H9 (cell line): ENCODE measurements at regions not wholly inside any gene's neighbourhood (a gene's known extent, or its start where the extent isn't known, plus 50 kb on each side); places are given as distances from the start of the nearest gene placed in this dataset.

Source experiments
- DNase-seq: peaks from one replicate; pipeline ENCODE4 v3.0.0-alpha.2; 2017
- H2AFZ ChIP-seq: one replicate; pipeline ENCODE4 v1.6.1; 2013; ENCODE audit warnings: mild to moderate bottlenecking, low read length, control low read depth, moderate library complexity
- H2AK5ac ChIP-seq: 2 replicates; pipeline ENCODE4 v1.6.1; 2013; ENCODE audit warnings: low read length, control low read depth, mixed read lengths; ENCODE audit not compliant: insufficient read length
- H2BK120ac ChIP-seq: one replicate; pipeline ENCODE4 v1.6.1; 2013; ENCODE audit warnings: low read depth, mild to moderate bottlenecking, low read length, control low read depth, inconsistent platforms; ENCODE audit not compliant: poor library complexity, severe bottlenecking
- H2BK12ac ChIP-seq: 2 replicates; pipeline ENCODE4 v1.6.1; 2013; ENCODE audit warnings: low read length, control low read depth, mixed read lengths, low read depth; ENCODE audit not compliant: insufficient read length
- H2BK15ac ChIP-seq: 2 replicates; pipeline ENCODE4 v1.6.1; 2013; ENCODE audit warnings: low read depth, low read length, control low read depth
- H2BK20ac ChIP-seq: one replicate; pipeline ENCODE4 v1.6.1; 2013; ENCODE audit warnings: low read depth, mild to moderate bottlenecking, low read length, control low read depth, inconsistent platforms; ENCODE audit not compliant: poor library complexity, severe bottlenecking
- H2BK5ac ChIP-seq: 2 replicates; pipeline ENCODE4 v1.6.1; 2013; ENCODE audit warnings: low read length, control low read depth, mixed read lengths; ENCODE audit not compliant: insufficient read length
- H3K14ac ChIP-seq: 2 replicates; pipeline ENCODE4 v1.6.1; 2013; ENCODE audit warnings: low read length, control low read depth; ENCODE audit not compliant: insufficient read depth
- H3K18ac ChIP-seq: 2 replicates; pipeline ENCODE4 v1.6.1; 2013; ENCODE audit warnings: low read depth, mild to moderate bottlenecking, mixed read lengths, low read length, control low read depth; ENCODE audit not compliant: insufficient read length
- H3K23ac ChIP-seq: 2 replicates; pipeline ENCODE4 v1.6.1; 2013; ENCODE audit warnings: low read length, control low read depth, mixed read lengths, low read depth; ENCODE audit not compliant: insufficient read length
- H3K23me2 ChIP-seq: 2 replicates; pipeline ENCODE4 v1.6.1; 2013; ENCODE audit warnings: low read depth, mild to moderate bottlenecking, mixed read lengths, low read length, control low read depth; ENCODE audit not compliant: insufficient read length, poor library complexity, severe bottlenecking
- H3K27ac ChIP-seq: 2 replicates; pipeline ENCODE4 v1.5.1; 2013; ENCODE audit warnings: low read length, control low read depth, mixed read lengths, low read depth; ENCODE audit not compliant: insufficient read length
- H3K27me3 ChIP-seq: 2 replicates; pipeline ENCODE4 v1.6.1; 2013; ENCODE audit warnings: low read length, control low read depth, inconsistent platforms; ENCODE audit not compliant: insufficient read depth
- H3K4ac ChIP-seq: 2 replicates; pipeline ENCODE4 v1.6.1; 2013; ENCODE audit warnings: low read depth, mild to moderate bottlenecking, control low read depth, inconsistent platforms, low read length, moderate library complexity
- H3K4me1 ChIP-seq: 2 replicates; pipeline ENCODE4 v1.6.1; 2013; ENCODE audit warnings: low read length, control low read depth, inconsistent platforms; ENCODE audit not compliant: insufficient read depth
- H3K4me2 ChIP-seq: 2 replicates; pipeline ENCODE4 v1.6.1; 2013; ENCODE audit warnings: low read length, control low read depth, mixed read lengths; ENCODE audit not compliant: insufficient read length, insufficient read depth
- H3K56ac ChIP-seq: 2 replicates; pipeline ENCODE4 v1.6.1; 2013; ENCODE audit warnings: low read depth, mild to moderate bottlenecking, mixed read lengths, low read length, control low read depth; ENCODE audit not compliant: insufficient read length
- H3K79me1 ChIP-seq: 2 replicates; pipeline ENCODE4 v1.6.1; 2013; ENCODE audit warnings: low read depth, mild to moderate bottlenecking, moderate library complexity, low read length, control low read depth, inconsistent platforms; ENCODE audit not compliant: insufficient read depth, poor library complexity, severe bottlenecking
- H3K79me2 ChIP-seq: 2 replicates; pipeline ENCODE4 v1.6.1; 2013; ENCODE audit warnings: low read length, control low read depth, inconsistent platforms; ENCODE audit not compliant: insufficient read depth
- H3K9ac ChIP-seq: 2 replicates; pipeline ENCODE4 v1.6.1; 2013; ENCODE audit warnings: low read length, control low read depth, mixed read lengths; ENCODE audit not compliant: insufficient read length; ENCODE audit errors: extremely low read depth
- H3K9me3 ChIP-seq: one replicate; pipeline ENCODE4 v1.6.1; 2013; ENCODE audit warnings: low read depth, low read length, inconsistent platforms; ENCODE audit not compliant: control insufficient read depth
- H3T11ph ChIP-seq: one replicate; pipeline ENCODE4 v1.6.1; 2013; ENCODE audit warnings: mild to moderate bottlenecking, low read length, control low read depth, inconsistent platforms
- H4K20me1 ChIP-seq: one replicate; pipeline ENCODE4 v1.6.1; 2013; ENCODE audit not compliant: control insufficient read depth, insufficient read length, insufficient read depth
- H4K5ac ChIP-seq: 2 replicates; pipeline ENCODE4 v1.6.1; 2013; ENCODE audit warnings: low read depth, mild to moderate bottlenecking, mixed read lengths, low read length, control low read depth; ENCODE audit not compliant: insufficient read length
- H4K8ac ChIP-seq: replicated peaks from 2 replicates; pipeline ENCODE4 v1.6.1; 2013; ENCODE audit warnings: low read length, control low read depth, mixed read lengths, low read depth; ENCODE audit not compliant: insufficient read length
- H4K91ac ChIP-seq: 2 replicates; pipeline ENCODE4 v1.6.1; 2013; ENCODE audit warnings: low read depth, mild to moderate bottlenecking, moderate library complexity, mixed read lengths, low read length, control low read depth; ENCODE audit not compliant: insufficient read length
- H3K27ac Mint-ChIP-seq, 3 experiments: 2 replicates in 2 of 3; 3 replicates in 1 of 3; pipeline ENCODE4 v1.8.0; 2020 to 2021; ENCODE audit warnings: mixed read lengths in 3 of 3, mild to moderate bottlenecking in 1 of 3, moderate library complexity in 1 of 3
- H3K27me3 Mint-ChIP-seq: 2 replicates; pipeline ENCODE4 v1.8.0; 2021; ENCODE audit warnings: low read depth, mild to moderate bottlenecking, moderate library complexity, mixed read lengths
- H3K36me3 Mint-ChIP-seq, 3 experiments: 2 replicates in 2 of 3; 3 replicates in 1 of 3; pipeline ENCODE4 v1.8.0; 2020 to 2021; ENCODE audit warnings: low read depth in 3 of 3, mixed read lengths in 3 of 3; ENCODE audit not compliant: insufficient read depth in 1 of 3
- H3K4me1 Mint-ChIP-seq, 2 experiments: 2 replicates each; pipeline ENCODE4 v1.8.0; 2020; ENCODE audit warnings: mixed read lengths in 2 of 2
- H3K4me3 Mint-ChIP-seq, 2 experiments: 2 replicates in 1 of 2; 3 replicates in 1 of 2; pipeline ENCODE4 v1.8.0; 2020 to 2021; ENCODE audit warnings: mild to moderate bottlenecking in 2 of 2, mixed read lengths in 2 of 2, moderate library complexity in 1 of 2
- H3K9me3 Mint-ChIP-seq, 2 experiments: 2 replicates in 1 of 2; 3 replicates in 1 of 2; pipeline ENCODE4 v1.8.0; 2020; ENCODE audit warnings: mild to moderate bottlenecking in 2 of 2, mixed read lengths in 2 of 2, moderate library complexity in 1 of 2
- CTCF ChIP-seq: fragments of 200-600 bp; sonication (generic); conservative IDR thresholded peaks from 3 replicates; pipeline ENCODE4 v1.8.0; 2021; ENCODE audit warnings: antibody characterized with exemption, mild to moderate bottlenecking
- WGBS: extraction: QIAGEN DNeasy Blood & Tissue Kit; methylation state at CpG from one replicate; pipeline ENCODE4 v1.1.7; 2013; ENCODE audit warnings: missing lambda C conversion rate, low lambda C conversion rate, mixed read lengths; ENCODE audit not compliant: insufficient read length; ENCODE audit errors: extremely low coverage; 5-methylcytosine and 5-hydroxymethylcytosine counted together

DNA sequence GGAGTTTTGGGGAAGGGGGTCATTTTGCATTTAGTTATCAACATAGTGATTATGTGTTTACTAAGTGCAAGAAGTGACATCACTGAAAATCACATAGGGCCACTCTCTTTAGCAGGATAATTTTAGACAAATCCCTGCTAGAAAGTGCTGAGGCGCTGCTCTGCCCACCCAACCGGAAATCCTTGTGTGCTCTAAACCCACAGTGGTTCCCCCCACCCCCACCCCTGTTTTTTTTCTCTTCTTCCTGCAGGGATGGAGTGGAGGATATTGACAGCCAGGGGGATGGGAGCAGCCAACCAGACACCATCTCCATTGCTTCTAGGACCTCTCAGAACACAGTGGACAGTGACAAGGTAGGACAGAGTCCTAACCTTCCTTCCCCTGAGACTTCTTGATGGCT lies 234.2 kb upstream of the UMPS start:
- WGBS = no CpG with 5 or more reads among the region's 2 CpGs
- H3K27ac Mint-ChIP-seq = no peak overlapping the region

More for the DNA sequence above, 234.2 kb upstream of the UMPS start:
- no peak overlapping the region for H3K9ac ChIP-seq
- no peak overlapping the region for H2AFZ ChIP-seq
- H2BK5ac ChIP-seq = no peak overlapping the region
- H3K14ac ChIP-seq = no peak overlapping the region
- no peak overlapping the region for H3K56ac ChIP-seq
- H3K4ac ChIP-seq = no peak overlapping the region
- Mint-ChIP-seq H3K4me3 (no peak overlapping the region), H3K9me3 (no peaks in the 10 kb centered on the region), H3K36me3 (no peaks in the 10 kb centered on the region; a peak in 2 of 7 replicates), H3K27me3 (no peaks in the 10 kb centered on the region; the same call in 1 of the 2 replicates), H3K4me1 (peaks cover 8 to 19% of the 10 kb centered on the region in 2 experiments)
- no peak overlapping the region for H3T11ph ChIP-seq
- no peaks in the 10 kb centered on the region for H3K79me1 ChIP-seq
- H2AK5ac ChIP-seq = no peak overlapping the region
- no peak for DNase-seq
- TF ChIP-seq CTCF = no peak
- H4K8ac ChIP-seq = no peak overlapping the region
- H2BK12ac ChIP-seq = no peak overlapping the region
- H4K5ac ChIP-seq = no peak overlapping the region
- no peak overlapping the region for H2BK15ac ChIP-seq
- no peak overlapping the region for H4K91ac ChIP-seq
- H4K20me1 ChIP-seq = no peaks in the 10 kb centered on the region
- no peaks in the 10 kb centered on the region for H3K9me3 ChIP-seq
- no peaks in the 10 kb centered on the region; the same call in 1 of the 2 replicates for H3K4me1 ChIP-seq
- H3K27me3 ChIP-seq = no peaks in the 10 kb centered on the region
- H3K23ac ChIP-seq = no peak overlapping the region
- no peaks in the 10 kb centered on the region for H3K79me2 ChIP-seq
- H3K4me2 ChIP-seq = no peak overlapping the region
- H2BK20ac ChIP-seq = no peak overlapping the region
- H3K27ac ChIP-seq = no peak overlapping the region
- H3K23me2 ChIP-seq = no peaks in the 10 kb centered on the region
- H2BK120ac ChIP-seq = no peak overlapping the region
- no peak overlapping the region for H3K18ac ChIP-seq
